GM12874 (cell line): ENCODE measurements at regions not wholly inside any gene's neighbourhood (a gene's known extent, or its start where the extent isn't known, plus 50 kb on each side); places are given as distances from the start of the nearest gene placed in this dataset.

Source experiments
- TF ChIP-seq, protein P1 (sequence below): IDR thresholded peaks from 2 replicates; pipeline ENCODE4 v1.5.1; 2011; ENCODE audit warnings: low read depth, mild to moderate bottlenecking, control low read depth, low read length, moderate library complexity; ENCODE audit not compliant: insufficient read depth

DNA sequence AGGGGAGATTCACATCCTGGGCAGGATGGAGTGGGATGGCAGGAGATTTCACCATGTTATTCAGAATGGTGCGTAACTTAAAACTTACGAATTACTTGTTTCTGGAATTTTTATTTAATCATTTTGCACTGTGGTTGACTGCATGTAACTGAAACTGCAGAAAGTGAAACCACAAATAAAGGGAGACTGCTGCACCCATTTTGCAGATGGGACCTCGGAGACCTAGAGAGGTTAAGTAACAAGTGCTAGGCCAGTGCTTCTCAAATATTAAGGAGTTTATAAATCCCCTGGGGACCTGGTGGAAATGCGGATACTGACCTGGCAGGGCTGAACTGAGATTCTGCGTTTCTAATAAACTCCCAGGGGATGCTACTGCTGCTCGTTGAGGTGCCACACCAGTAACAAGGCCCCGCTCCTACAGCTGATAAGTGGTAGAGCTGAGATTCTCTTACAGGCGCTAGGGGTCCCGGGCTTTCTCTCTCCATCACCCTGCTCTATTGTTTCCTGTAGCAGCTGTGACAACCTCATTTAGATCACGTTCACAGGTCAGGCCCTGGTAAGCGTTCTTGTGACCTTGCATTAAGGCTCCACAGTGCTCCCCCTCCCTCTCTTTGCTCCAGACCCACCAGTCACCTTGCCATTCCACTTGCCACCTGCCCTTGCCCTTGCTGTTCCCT is 167.1 kb upstream of the CDH13 start:
- TF ChIP-seq, protein P1, sequence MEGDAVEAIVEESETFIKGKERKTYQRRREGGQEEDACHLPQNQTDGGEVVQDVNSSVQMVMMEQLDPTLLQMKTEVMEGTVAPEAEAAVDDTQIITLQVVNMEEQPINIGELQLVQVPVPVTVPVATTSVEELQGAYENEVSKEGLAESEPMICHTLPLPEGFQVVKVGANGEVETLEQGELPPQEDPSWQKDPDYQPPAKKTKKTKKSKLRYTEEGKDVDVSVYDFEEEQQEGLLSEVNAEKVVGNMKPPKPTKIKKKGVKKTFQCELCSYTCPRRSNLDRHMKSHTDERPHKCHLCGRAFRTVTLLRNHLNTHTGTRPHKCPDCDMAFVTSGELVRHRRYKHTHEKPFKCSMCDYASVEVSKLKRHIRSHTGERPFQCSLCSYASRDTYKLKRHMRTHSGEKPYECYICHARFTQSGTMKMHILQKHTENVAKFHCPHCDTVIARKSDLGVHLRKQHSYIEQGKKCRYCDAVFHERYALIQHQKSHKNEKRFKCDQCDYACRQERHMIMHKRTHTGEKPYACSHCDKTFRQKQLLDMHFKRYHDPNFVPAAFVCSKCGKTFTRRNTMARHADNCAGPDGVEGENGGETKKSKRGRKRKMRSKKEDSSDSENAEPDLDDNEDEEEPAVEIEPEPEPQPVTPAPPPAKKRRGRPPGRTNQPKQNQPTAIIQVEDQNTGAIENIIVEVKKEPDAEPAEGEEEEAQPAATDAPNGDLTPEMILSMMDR, result no peak

DNA sequence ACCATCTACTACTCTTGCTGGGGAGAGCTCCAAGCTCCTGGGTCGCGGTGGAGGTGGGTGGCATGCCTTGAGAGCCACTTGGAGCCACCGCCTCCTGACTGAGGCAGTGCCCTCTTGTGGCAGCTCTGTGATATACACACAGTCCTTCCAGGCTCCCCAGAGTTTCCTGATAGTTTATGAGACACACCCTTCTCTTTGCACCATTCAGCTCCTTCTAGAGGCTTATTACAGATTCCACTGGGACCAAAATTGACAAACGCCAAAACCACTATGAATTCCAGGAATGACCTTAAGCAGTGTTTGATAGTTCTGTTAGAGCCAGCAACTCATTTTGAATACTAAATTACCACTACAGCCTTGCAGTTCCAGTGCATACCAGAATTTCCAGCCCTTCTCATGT is 170.1 kb upstream of the CDH13 start:
- TF ChIP-seq, protein P1, result peak; percentile 75

DNA sequence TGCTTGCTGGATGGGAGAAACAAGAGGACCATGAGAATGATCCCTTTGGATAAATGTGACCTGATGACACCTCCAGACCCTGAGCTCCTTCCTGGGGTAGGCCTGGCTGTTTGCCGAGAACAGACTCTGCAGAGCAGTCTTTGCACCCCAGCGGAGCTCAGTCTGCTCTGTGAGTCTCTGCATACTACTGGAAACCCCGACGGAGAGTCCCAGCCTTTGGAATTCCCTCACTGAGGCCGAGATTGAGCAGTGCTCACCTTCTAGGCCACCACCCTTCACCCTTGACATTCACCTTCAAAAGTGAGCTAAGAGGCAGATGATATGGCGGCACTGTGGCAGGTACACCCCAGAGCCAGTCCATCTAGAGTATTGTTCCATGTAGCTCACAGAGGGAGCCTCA is 172.2 kb upstream of the CDH13 start:
- TF ChIP-seq, protein P1, result no peak

DNA sequence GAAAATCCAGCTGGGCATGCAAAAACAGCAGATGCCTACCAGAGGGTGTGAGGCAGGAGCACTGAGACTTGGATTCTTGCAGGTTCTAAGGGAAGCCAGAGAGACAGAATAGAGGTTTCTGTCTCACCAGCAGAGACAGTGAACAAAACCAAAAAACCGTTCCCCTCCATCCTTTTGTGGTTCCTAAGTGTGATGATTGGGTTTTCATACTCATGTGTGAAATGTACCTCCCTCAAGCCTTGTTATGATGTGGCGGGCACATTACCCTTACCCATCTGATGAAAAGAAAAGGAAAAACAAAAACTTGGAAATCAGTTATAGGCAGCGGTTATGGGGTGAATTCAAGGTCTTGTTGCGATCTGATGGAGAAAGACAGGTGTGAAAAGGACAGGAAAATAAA is 172.6 kb upstream of the CDH13 start:
- TF ChIP-seq, protein P1, result no peak

DNA sequence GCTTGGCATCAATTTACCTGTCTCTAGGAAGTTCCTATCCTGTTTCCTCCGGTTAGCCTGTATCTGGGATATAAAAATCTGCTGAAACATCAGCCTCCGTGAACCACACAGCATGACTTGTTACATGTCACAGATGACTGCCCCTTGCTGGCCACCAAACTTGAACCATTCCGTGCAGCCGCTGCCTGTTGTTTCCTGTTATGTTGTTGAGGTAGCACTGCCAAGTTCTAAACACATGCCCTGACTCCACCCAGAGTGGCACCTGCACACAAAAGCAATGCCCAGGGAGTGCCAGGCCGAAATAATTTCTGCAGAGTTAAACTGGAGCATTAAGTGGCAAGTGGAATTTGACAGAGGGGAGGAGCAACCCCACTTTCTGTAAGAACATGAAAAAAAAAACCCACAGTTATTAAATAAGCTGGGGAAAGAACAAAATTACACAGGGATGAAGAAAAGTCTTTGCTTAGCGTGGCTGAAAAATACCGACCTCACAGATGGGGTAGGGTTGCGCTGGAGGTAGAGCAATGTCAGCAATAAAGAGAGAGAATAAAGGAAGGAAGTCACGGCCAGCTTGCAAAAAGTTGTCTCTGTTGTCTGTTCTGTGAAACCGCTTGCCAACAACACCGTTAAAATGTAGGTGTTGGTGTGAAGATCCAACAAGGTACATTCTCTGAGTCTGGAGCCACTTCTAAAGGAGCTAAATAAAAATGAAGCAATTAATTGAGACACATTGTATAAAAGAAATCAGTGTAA is 174.6 kb upstream of the CDH13 start:
- TF ChIP-seq, protein P1, result no peak

DNA sequence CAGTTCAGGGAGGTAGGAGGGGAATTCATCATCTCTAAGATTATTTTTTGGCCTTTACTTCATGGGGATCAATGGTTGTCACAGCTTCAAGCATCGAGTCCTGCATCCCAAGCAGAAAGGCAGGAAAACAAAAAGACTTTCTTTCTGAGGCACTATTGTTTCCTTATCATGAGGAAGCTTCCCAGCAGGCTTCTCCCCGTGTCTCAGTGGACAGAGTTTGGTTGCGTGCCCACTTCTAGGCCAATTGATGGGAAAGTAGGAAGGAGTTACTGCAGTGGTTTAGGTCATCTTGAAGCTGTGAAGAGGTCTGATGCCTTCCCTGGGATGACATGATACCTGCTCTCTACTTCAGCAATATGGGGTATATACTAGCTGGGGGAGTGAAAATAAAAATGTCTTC is 175.3 kb upstream of the CDH13 start:
- TF ChIP-seq, protein P1, result no peak

DNA sequence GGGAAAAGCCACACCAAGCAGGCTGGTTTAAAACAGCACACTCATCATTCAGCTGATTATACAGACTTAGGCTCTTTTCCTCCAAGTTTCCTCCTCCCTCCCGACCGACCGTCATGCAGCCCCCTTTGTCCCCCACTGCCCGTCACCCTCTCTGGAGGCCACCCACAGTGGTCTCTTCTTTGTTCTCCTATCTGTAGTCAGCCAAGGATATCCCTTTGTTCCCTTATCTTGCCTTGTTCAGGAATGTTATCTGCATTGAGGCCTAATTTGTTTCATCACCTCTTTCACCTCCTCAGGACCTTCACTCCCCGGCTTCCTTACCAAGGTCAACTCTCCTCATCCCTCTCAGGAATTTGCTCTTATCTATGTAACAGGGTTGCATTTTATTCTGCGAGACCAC is 186.4 kb upstream of the CDH13 start:
- TF ChIP-seq, protein P1, result no peak
